Spleen (tissue), 7 donors: ENCODE measurements at regions not wholly inside any gene's neighbourhood (a gene's known extent, or its start where the extent isn't known, plus 50 kb on each side); places are given as distances from the start of the nearest gene placed in this dataset.

Experiments
- POLR2A ChIP-seq, 3 donors: fragments of 450-650 bp; IDR thresholded peaks; one replicate each; pipeline ENCODE4 v1.5.1; 2017; ENCODE audit warnings: antibody characterized with exemption in 3 of 3, mild to moderate bottlenecking in 1 of 3
- POLR2AphosphoS5 ChIP-seq, 3 donors: sonication (generic); formaldehyde crosslinking; IDR thresholded peaks; one replicate each; pipeline ENCODE4 v1.5.1; 2017; ENCODE audit warnings: antibody characterized with exemption in 3 of 3
- TF ChIP-seq, protein P1 (sequence below), 11 experiments: fragments of 200-600 bp in 7 of 11; fragments of 450-650 bp in 4 of 11; sonication (generic) in 4 of 11; IDR thresholded peaks in 8 of 11; conservative IDR thresholded peaks in 3 of 11; 1 replicate in 7 of 11; 2 replicates in 4 of 11; pipeline versions ENCODE4 v1.4.0 to v1.8.0; 2016 to 2021; ENCODE audit warnings: antibody characterized with exemption in 11 of 11, inconsistent platforms in 4 of 11, mild to moderate bottlenecking in 1 of 11
- donor health status: DM: no; HTN: no; CAD: no; lungs with moderate emphysema.
- donor health status: DM: no; HTN: no; CAD: no.
- donor health status: DM: no; HTN: no; CAD: no.

DNA sequence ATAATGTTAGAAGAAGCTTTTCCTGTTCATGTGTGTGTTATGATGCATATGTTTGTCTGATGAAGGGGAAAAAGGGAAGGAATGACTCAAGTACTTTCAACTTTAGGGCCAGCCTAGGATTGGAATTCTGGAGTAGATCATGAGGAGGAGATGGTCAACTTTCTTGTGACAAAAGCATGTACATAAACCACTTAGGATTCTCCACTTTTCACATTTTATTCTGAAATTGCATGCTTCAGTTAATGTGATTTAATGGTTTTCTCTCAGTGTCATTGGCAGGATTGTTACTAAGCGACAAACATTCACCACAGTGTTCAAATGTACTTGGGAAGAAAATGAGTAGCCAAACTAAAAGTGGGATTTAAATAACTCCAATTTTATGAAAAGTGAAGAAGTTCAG lies 80.1 kb downstream of the UTRN start:
- TF ChIP-seq, protein P1, sequence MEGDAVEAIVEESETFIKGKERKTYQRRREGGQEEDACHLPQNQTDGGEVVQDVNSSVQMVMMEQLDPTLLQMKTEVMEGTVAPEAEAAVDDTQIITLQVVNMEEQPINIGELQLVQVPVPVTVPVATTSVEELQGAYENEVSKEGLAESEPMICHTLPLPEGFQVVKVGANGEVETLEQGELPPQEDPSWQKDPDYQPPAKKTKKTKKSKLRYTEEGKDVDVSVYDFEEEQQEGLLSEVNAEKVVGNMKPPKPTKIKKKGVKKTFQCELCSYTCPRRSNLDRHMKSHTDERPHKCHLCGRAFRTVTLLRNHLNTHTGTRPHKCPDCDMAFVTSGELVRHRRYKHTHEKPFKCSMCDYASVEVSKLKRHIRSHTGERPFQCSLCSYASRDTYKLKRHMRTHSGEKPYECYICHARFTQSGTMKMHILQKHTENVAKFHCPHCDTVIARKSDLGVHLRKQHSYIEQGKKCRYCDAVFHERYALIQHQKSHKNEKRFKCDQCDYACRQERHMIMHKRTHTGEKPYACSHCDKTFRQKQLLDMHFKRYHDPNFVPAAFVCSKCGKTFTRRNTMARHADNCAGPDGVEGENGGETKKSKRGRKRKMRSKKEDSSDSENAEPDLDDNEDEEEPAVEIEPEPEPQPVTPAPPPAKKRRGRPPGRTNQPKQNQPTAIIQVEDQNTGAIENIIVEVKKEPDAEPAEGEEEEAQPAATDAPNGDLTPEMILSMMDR (IDR thresholded peaks at IDR 0.05 in 8 of 11, conservative IDR thresholded peaks at IDR 0.05 in 3 of 11): no peak
- TF ChIP-seq POLR2A (IDR thresholded peaks at IDR 0.05): no peak
- TF ChIP-seq POLR2AphosphoS5 (IDR thresholded peaks at IDR 0.05): no peak
